Endodermal cell (in vitro differentiated cells): ENCODE measurements at regions not wholly inside any gene's neighbourhood (a gene's known extent, or its start where the extent isn't known, plus 50 kb on each side); places are given as distances from the start of the nearest gene placed in this dataset.
A peak's percentile ranks its signal among the peaks of the same experiment; 100 is the strongest.
"Not testable (repeated sequence)": the region's sequence is repeated elsewhere in the genome, so short reads cannot be mapped to it uniquely, and the experiment has no call there.

Experiments
- DNase-seq: peaks from one replicate; pipeline ENCODE4 v3.0.0-alpha.2; 2017
- H3K27ac ChIP-seq: 2 replicates; pipeline ENCODE4 v1.5.1; 2013; ENCODE audit warnings: mild to moderate bottlenecking, low read depth, low read length, moderate library complexity
- H3K27me3 ChIP-seq: 2 replicates; pipeline ENCODE4 v1.6.1; 2013; ENCODE audit warnings: mild to moderate bottlenecking, low read length, moderate library complexity; ENCODE audit not compliant: insufficient read depth, control insufficient read depth, poor library complexity, severe bottlenecking
- H3K36me3 ChIP-seq: 2 replicates; pipeline ENCODE4 v1.7.0; 2013; ENCODE audit warnings: mild to moderate bottlenecking, low read length, moderate library complexity; ENCODE audit not compliant: control insufficient read depth, insufficient read depth
- H3K4me1 ChIP-seq: one replicate; pipeline ENCODE4 v1.7.0; 2013; ENCODE audit warnings: low read length; ENCODE audit not compliant: control insufficient read depth, insufficient read depth
- H3K4me3 ChIP-seq: 2 replicates; pipeline ENCODE4 v1.5.1; 2013; ENCODE audit warnings: mild to moderate bottlenecking, low read length, moderate library complexity
- H3K9ac ChIP-seq: 2 replicates; pipeline ENCODE4 v1.6.1; 2013; ENCODE audit warnings: mild to moderate bottlenecking, low read length, moderate library complexity; ENCODE audit not compliant: poor library complexity, severe bottlenecking; ENCODE audit errors: extremely low read depth
- H3K9me3 ChIP-seq: 2 replicates; pipeline ENCODE4 v1.6.1; 2013; ENCODE audit warnings: mild to moderate bottlenecking, low read length, moderate library complexity; ENCODE audit not compliant: control insufficient read depth
- H3K27ac Mint-ChIP-seq: 2 replicates; pipeline ENCODE4 v1.8.0; 2020; ENCODE audit warnings: mixed read lengths
- H3K27me3 Mint-ChIP-seq: 2 replicates; pipeline ENCODE4 v1.8.0; 2021; ENCODE audit warnings: mild to moderate bottlenecking, mixed read lengths; ENCODE audit not compliant: insufficient read depth
- H3K36me3 Mint-ChIP-seq: 2 replicates; pipeline ENCODE4 v1.8.0; 2020; ENCODE audit warnings: low read depth, mixed read lengths
- H3K4me1 Mint-ChIP-seq: 2 replicates; pipeline ENCODE4 v1.8.0; 2020; ENCODE audit warnings: mixed read lengths
- H3K4me3 Mint-ChIP-seq: 2 replicates; pipeline ENCODE4 v1.8.0; 2020; ENCODE audit warnings: mild to moderate bottlenecking, moderate library complexity, mixed read lengths
- H3K9me3 Mint-ChIP-seq: 2 replicates; pipeline ENCODE4 v1.8.0; 2020; ENCODE audit warnings: mild to moderate bottlenecking, mixed read lengths
- WGBS, 2 experiments: methylation state at CpG; one replicate each; pipeline versions ENCODE4 v1.1.5 to v1.1.7; 2013; ENCODE audit warnings: missing lambda C conversion rate in 2 of 2, mixed read lengths in 1 of 2; ENCODE audit not compliant: insufficient coverage in 1 of 2, insufficient read length in 1 of 2; 5-methylcytosine and 5-hydroxymethylcytosine counted together

DNA sequence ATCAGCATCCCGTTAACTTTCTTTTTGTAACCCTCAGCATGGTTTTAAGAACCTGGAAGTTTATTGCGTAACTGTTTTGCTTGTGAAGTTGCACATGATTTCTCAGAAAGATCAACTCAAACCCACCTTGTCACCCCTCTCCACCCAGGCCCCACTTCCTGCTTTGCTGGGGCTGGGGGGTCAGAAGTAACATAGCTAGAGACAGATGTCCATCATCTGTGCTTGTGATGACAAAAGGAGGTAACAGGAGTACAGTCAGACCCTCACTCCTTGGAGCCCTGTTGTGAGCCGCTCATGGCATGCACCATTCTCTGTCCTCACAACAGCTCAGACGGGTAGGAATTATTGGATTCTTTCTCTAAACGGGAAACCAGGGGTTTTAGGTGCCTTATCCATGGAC is 172.7 kb upstream of the PLGLB2 start:
- not testable (repeated sequence) for H3K27ac ChIP-seq, DNase-seq, H3K27me3 ChIP-seq, H3K9me3 ChIP-seq, H3K27me3 Mint-ChIP-seq, H3K4me3 Mint-ChIP-seq, H3K9me3 Mint-ChIP-seq, H3K4me1 Mint-ChIP-seq, H3K36me3 Mint-ChIP-seq, H3K9ac ChIP-seq, H3K36me3 ChIP-seq, H3K27ac Mint-ChIP-seq, H3K4me1 ChIP-seq, H3K4me3 ChIP-seq
- WGBS, 2 experiments = 75% methylated on average over 3 of the region's 5 CpGs; no CpG with 5 or more reads in 1 of the 2 experiments

DNA sequence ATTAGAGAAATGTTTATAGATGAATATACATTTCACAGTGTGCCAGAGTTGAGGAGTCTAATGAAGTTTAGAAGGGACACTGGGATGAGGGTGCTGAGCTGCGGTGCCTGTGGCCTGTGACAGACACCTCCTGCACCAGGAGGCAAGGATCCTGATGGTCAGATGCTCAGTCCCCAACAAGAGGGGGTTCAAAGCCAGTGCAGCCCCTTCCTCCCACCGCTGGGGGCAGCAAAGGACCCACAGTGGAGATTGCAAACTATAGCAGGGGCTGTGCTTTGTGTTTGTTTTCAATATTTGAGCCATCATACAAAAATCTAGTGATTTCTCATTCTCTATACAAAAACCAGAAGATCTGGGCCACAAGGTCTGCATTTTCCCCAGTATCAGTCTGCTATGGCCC is 170.5 kb upstream of the PLGLB2 start:
- no CpG with 5 or more reads among the region's 2 CpGs for WGBS, 2 experiments
- not testable (repeated sequence) for H3K36me3 Mint-ChIP-seq, H3K9me3 ChIP-seq, H3K27me3 Mint-ChIP-seq, H3K4me1 Mint-ChIP-seq, H3K27ac ChIP-seq, DNase-seq, H3K9me3 Mint-ChIP-seq, H3K9ac ChIP-seq, H3K36me3 ChIP-seq, H3K4me1 ChIP-seq, H3K4me3 Mint-ChIP-seq, H3K27ac Mint-ChIP-seq, H3K27me3 ChIP-seq, H3K4me3 ChIP-seq

DNA sequence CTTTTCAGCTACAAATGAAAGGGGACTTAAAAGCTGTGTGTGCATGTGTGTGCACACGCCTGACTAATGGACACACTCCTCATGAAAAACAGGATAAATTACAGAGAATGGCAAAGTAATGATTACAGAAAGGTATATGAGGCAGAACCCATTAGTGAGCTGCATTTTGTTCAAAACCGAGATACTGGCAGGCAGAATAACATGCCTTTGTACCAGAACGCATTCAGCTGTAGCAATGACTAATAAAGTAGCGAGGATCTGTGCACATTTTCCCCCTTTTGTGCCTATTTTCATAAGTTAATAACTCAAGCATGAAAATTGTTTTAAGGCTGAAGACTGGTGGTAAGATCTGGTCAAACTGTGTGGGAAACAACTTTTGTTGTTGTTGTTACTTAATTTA is 165.7 kb upstream of the PLGLB2 start:
- not testable (repeated sequence) for H3K4me1 ChIP-seq, H3K27ac Mint-ChIP-seq, H3K27me3 ChIP-seq, H3K27ac ChIP-seq, H3K36me3 Mint-ChIP-seq, H3K4me3 ChIP-seq, DNase-seq, H3K27me3 Mint-ChIP-seq, H3K4me3 Mint-ChIP-seq, H3K36me3 ChIP-seq, H3K4me1 Mint-ChIP-seq, H3K9ac ChIP-seq, H3K9me3 ChIP-seq, H3K9me3 Mint-ChIP-seq
- WGBS, 2 experiments = no CpG with 5 or more reads among the region's 4 CpGs

DNA sequence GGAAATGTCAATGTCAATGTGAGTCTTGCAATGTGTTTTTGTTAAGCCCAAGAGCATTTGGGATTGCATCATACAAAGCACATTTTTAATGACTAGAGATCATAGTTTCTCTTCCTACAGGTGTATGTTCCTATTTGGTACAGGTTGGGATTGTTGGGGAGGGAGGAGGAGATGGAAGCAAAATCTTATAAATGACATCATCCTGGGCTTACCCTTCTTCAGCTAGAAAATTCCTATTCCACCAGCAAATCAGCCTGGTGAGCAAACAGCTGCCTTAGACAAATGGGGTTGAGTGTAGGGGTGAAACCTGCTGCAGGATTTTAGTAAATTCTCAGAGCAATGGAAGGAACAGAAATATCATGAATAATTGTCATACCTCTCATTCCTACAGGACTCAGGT is 165.3 kb upstream of the PLGLB2 start:
- not testable (repeated sequence) for H3K9ac ChIP-seq, H3K4me3 ChIP-seq, H3K4me1 ChIP-seq, H3K27ac Mint-ChIP-seq, H3K36me3 Mint-ChIP-seq, H3K9me3 Mint-ChIP-seq, H3K4me3 Mint-ChIP-seq, H3K27me3 Mint-ChIP-seq, H3K4me1 Mint-ChIP-seq, H3K27me3 ChIP-seq, DNase-seq, H3K27ac ChIP-seq, H3K36me3 ChIP-seq, H3K9me3 ChIP-seq

DNA sequence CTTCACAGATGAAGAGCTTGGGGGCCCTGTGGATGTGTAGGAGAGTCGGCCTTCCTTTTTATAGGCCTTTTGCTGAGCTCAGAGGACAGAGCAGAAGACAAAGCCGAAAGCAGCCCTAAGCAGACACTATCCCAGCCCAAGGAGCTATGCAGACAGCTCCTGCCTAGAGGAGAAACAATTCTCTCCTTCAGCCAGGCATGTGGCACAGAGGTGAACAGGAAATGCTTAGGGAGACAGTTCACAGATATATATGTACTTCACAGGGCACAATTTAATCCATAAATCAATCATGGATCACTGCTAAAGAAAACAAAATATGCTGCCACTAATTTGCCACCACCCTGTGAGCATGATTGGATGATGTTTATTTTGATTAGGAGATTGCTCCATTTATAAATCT is 164.5 kb upstream of the PLGLB2 start:
- H3K27me3 ChIP-seq, H3K9me3 ChIP-seq, H3K4me3 ChIP-seq, H3K27ac ChIP-seq, H3K27me3 Mint-ChIP-seq, H3K36me3 ChIP-seq, DNase-seq, H3K4me1 Mint-ChIP-seq, H3K4me3 Mint-ChIP-seq, H3K36me3 Mint-ChIP-seq, H3K4me1 ChIP-seq, H3K9ac ChIP-seq, H3K27ac Mint-ChIP-seq, H3K9me3 Mint-ChIP-seq: not testable (repeated sequence)
- 100% methylated on average over 1 of the region's 2 CpGs; no CpG with 5 or more reads in 1 of the 2 experiments for whole genome bisulfite sequencing, 2 experiments

DNA sequence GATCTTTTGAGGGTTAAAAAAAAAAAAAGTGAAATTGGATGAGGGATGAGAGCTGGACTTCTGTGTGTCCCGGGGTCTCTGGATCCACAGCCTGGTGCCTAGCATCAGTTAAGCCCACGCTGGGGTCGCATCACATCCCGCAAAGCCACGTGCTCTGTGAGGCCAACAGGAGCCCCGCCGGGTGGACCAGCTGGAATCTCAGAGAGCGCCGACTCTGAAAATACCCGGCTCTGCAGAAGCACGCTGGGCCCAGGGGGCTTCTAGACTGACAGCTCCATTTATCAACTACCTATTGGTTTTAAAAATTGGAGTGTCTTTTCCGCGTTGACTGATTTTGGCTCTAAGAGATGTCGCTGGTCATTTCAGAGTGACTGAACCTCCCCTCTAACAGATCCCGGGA is 164.1 kb upstream of the PLGLB2 start:
- H3K36me3 Mint-ChIP-seq, H3K27ac ChIP-seq, DNase-seq, H3K4me3 ChIP-seq, H3K27ac Mint-ChIP-seq, H3K9ac ChIP-seq, H3K27me3 ChIP-seq, H3K4me3 Mint-ChIP-seq, H3K36me3 ChIP-seq, H3K27me3 Mint-ChIP-seq, H3K4me1 ChIP-seq, H3K4me1 Mint-ChIP-seq, H3K9me3 ChIP-seq, H3K9me3 Mint-ChIP-seq: not testable (repeated sequence)
- 69% methylated on average over 9 of the region's 15 CpGs; no CpG with 5 or more reads in 1 of the 2 experiments for WGBS, 2 experiments

DNA sequence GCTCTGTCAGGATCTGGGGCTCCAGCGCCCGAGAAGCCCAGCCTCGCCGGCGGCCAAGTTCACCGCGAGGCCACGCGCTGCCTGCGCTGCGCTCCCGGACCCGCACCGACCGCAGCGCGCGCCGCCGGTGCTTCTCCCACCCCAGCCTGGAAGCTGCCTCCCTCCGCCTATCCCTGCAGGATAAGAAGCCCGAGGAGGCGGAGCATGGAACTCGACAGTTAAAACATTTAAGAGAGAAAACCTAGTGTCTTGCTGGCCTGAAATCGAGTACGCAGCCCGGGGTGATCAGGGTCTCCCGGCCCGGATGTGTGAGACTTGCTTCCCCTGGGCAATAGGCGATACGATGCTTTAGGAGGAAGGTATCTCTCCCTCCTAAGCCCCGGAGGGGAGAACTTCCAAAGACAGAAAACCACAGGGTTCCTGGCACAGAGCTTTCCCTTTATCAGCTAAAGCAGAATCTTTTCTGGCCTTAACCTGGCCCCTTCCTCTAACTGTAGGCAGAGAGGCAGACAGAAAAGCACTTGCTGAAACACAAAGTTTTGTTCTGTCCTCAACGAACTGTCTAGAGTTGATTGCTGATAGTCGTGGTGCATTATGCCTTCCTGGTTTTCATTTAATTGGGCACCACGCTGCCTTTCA is 163.5 kb upstream of the PLGLB2 start:
- H3K9ac ChIP-seq, H3K27me3 ChIP-seq, H3K4me1 ChIP-seq, H3K36me3 ChIP-seq, H3K27ac ChIP-seq, H3K36me3 Mint-ChIP-seq, H3K4me3 Mint-ChIP-seq, H3K27ac Mint-ChIP-seq, H3K27me3 Mint-ChIP-seq, H3K4me1 Mint-ChIP-seq, H3K9me3 Mint-ChIP-seq, H3K9me3 ChIP-seq, H3K4me3 ChIP-seq: not testable (repeated sequence)
- WGBS, 2 experiments = 0 to 56% methylated on average over 1 to 27 of the region's 35 CpGs
- DNase-seq = peak; percentile 68
